Liver (tissue), 8 donors: ENCODE measurements at regions not wholly inside any gene's neighbourhood (a gene's known extent, or its start where the extent isn't known, plus 50 kb on each side); places are given as distances from the start of the nearest gene placed in this dataset.

Source experiments
- DNase-seq: peaks from one replicate; pipeline ENCODE4 v3.0.0-alpha.2; 2017; ENCODE audit warnings: low spot score
- H3K27ac ChIP-seq, 2 donors: one replicate each; pipeline ENCODE4 v1.7.0; 2013; ENCODE audit warnings: inconsistent platforms in 2 of 2, low read length in 2 of 2, control low read depth in 1 of 2, low read depth in 1 of 2, mild to moderate bottlenecking in 1 of 2
- H3K27me3 ChIP-seq, 4 donors: one replicate each; pipeline versions ENCODE4 v1.6.1 to v1.7.0; 2013; ENCODE audit warnings: low read length in 3 of 4, inconsistent platforms in 1 of 4, mild to moderate bottlenecking in 1 of 4, moderate library complexity in 1 of 4; ENCODE audit not compliant: control insufficient read depth in 4 of 4, insufficient read depth in 4 of 4
- H3K36me3 ChIP-seq, 4 donors: one replicate each; pipeline versions ENCODE4 v1.6.1 to v1.7.0; 2013; ENCODE audit warnings: low read length in 3 of 4, mild to moderate bottlenecking in 3 of 4, low read depth in 1 of 4, moderate library complexity in 1 of 4; ENCODE audit not compliant: control insufficient read depth in 4 of 4, insufficient read depth in 3 of 4
- H3K4me1 ChIP-seq, 4 donors: one replicate each; pipeline versions ENCODE4 v1.6.1 to v1.7.0; 2013; ENCODE audit warnings: low read length in 3 of 4, mild to moderate bottlenecking in 3 of 4, moderate library complexity in 1 of 4; ENCODE audit not compliant: control insufficient read depth in 4 of 4, insufficient read depth in 4 of 4
- H3K4me3 ChIP-seq, 3 donors: one replicate each; pipeline versions ENCODE4 v1.6.1 to v1.7.0; 2013; ENCODE audit warnings: low read length in 3 of 3, control low read depth in 1 of 3, low read depth in 1 of 3, mild to moderate bottlenecking in 1 of 3
- H3K9ac ChIP-seq, 2 donors: one replicate each; pipeline ENCODE4 v1.7.0; 2013; ENCODE audit warnings: low read length in 2 of 2, mild to moderate bottlenecking in 2 of 2, moderate library complexity in 2 of 2, control low read depth in 1 of 2, low read depth in 1 of 2
- H3K9me3 ChIP-seq, 4 donors: one replicate each; pipeline versions ENCODE4 v1.6.1 to v1.7.0; 2013; ENCODE audit warnings: low read length in 3 of 4; ENCODE audit not compliant: control insufficient read depth in 4 of 4
- EGR1 ChIP-seq, 2 donors: IDR thresholded peaks; 2 replicates each; pipeline ENCODE4 v1.6.1; 2016 to 2018; ENCODE audit warnings: antibody characterized with exemption in 2 of 2, low read depth in 2 of 2
- FOXA1 ChIP-seq: IDR thresholded peaks from 2 replicates; pipeline ENCODE4 v1.6.1; 2016; ENCODE audit warnings: antibody characterized with exemption
- FOXA2 ChIP-seq: IDR thresholded peaks from 2 replicates; pipeline ENCODE4 v1.6.1; 2016; ENCODE audit warnings: antibody characterized with exemption
- GABPA ChIP-seq, 2 donors: IDR thresholded peaks in 1 of 2; conservative IDR thresholded peaks in 1 of 2; 2 replicates each; pipeline ENCODE4 v1.6.1; 2016; ENCODE audit warnings: antibody characterized with exemption in 2 of 2, mild to moderate bottlenecking in 1 of 2, moderate library complexity in 1 of 2
- HNF4A ChIP-seq, 2 donors: conservative IDR thresholded peaks; 2 replicates each; pipeline ENCODE4 v1.6.1; 2016; ENCODE audit warnings: antibody characterized with exemption in 2 of 2, mild to moderate bottlenecking in 2 of 2
- HNF4G ChIP-seq: IDR thresholded peaks from 2 replicates; pipeline ENCODE4 v1.6.1; 2016; ENCODE audit warnings: antibody characterized with exemption
- JUND ChIP-seq, 2 donors: IDR thresholded peaks; 2 replicates each; pipeline ENCODE4 v1.6.1; 2016; ENCODE audit warnings: antibody characterized with exemption in 2 of 2
- NR2F2 ChIP-seq: IDR thresholded peaks from 2 replicates; pipeline ENCODE4 v1.6.1; 2016; ENCODE audit warnings: antibody characterized with exemption
- RAD21 ChIP-seq, 2 donors: IDR thresholded peaks; 2 replicates each; pipeline ENCODE4 v1.6.1; 2016; ENCODE audit warnings: antibody characterized with exemption in 2 of 2, mild to moderate bottlenecking in 2 of 2
- RXRA ChIP-seq, 2 donors: IDR thresholded peaks; 2 replicates each; pipeline ENCODE4 v1.6.1; 2017 to 2018; ENCODE audit warnings: antibody characterized with exemption in 2 of 2, mild to moderate bottlenecking in 1 of 2
- SP1 ChIP-seq: IDR thresholded peaks from 2 replicates; pipeline ENCODE4 v1.6.1; 2018; ENCODE audit warnings: antibody characterized with exemption, mild to moderate bottlenecking
- TAF1 ChIP-seq: conservative IDR thresholded peaks from 2 replicates; pipeline ENCODE4 v1.6.1; 2016; ENCODE audit warnings: antibody characterized with exemption, mild to moderate bottlenecking
- YY1 ChIP-seq: IDR thresholded peaks from 2 replicates; pipeline ENCODE4 v1.6.1; 2016; ENCODE audit warnings: antibody characterized with exemption, mild to moderate bottlenecking
- WGBS: extraction: QIAGEN DNeasy Blood & Tissue Kit; methylation state at CpG from one replicate; pipeline ENCODE4 v1.1.7; 2013; 5-methylcytosine and 5-hydroxymethylcytosine counted together
- TF ChIP-seq, protein P1 (sequence below): IDR thresholded peaks from 2 replicates; pipeline ENCODE4 v1.6.1; 2016; ENCODE audit warnings: antibody characterized with exemption
- TF ChIP-seq, protein P2 (sequence below): IDR thresholded peaks from 2 replicates; pipeline ENCODE4 v1.6.1; 2016; ENCODE audit warnings: antibody characterized with exemption, mild to moderate bottlenecking
- TF ChIP-seq, protein P3 (sequence below): IDR thresholded peaks from 2 replicates; pipeline ENCODE4 v1.6.1; 2016; ENCODE audit warnings: antibody characterized with exemption
- TF ChIP-seq, protein P4 (sequence below): fragments of 150-350 bp; IDR thresholded peaks from 2 replicates; pipeline ENCODE4 v1.5.1; 2017; ENCODE audit warnings: improper control_type of control experiment, low read depth, low read length; ENCODE audit not compliant: missing input control
- donor health status: healthy.
- donor health status: healthy.
- donor health status: healthy.
- donor health status: healthy.
- donor health status: healthy.

DNA sequence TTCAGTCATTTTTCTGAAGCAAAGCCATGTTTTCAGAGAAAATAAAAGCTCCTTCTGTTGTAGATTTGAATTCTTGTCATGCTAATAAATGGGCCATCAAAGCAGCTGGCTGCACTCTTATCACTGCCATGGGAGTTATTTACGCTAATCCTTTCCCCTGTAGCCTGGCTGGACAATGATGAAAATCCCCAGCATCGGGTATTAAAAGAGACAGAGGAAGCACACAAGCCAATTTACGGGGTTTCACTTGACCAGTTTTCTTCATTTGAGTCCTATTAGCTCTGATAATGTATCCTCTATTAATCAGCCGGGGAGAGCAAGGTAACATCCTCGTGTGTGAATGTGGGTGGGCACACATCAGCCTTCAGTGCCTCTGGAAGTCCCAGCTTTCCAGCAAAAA is 470.2 kb upstream of the API5 start:
- peaks cover 0 to under 1% (median 0%) of the 10 kb centered on the region in 4 donors for H3K9me3 ChIP-seq
- H3K4me3 ChIP-seq: no peak overlapping the region
- H3K27ac ChIP-seq: no peak overlapping the region
- H3K4me1 ChIP-seq: no peaks in the 10 kb centered on the region
- H3K36me3 ChIP-seq: no peaks in the 10 kb centered on the region
- WGBS: 47% methylated on average over 5 of the region's 5 CpGs
- TF ChIP-seq, protein P1, sequence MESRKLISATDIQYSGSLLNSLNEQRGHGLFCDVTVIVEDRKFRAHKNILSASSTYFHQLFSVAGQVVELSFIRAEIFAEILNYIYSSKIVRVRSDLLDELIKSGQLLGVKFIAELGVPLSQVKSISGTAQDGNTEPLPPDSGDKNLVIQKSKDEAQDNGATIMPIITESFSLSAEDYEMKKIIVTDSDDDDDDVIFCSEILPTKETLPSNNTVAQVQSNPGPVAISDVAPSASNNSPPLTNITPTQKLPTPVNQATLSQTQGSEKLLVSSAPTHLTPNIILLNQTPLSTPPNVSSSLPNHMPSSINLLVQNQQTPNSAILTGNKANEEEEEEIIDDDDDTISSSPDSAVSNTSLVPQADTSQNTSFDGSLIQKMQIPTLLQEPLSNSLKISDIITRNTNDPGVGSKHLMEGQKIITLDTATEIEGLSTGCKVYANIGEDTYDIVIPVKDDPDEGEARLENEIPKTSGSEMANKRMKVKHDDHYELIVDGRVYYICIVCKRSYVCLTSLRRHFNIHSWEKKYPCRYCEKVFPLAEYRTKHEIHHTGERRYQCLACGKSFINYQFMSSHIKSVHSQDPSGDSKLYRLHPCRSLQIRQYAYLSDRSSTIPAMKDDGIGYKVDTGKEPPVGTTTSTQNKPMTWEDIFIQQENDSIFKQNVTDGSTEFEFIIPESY: no peak
- TF ChIP-seq, protein P2, sequence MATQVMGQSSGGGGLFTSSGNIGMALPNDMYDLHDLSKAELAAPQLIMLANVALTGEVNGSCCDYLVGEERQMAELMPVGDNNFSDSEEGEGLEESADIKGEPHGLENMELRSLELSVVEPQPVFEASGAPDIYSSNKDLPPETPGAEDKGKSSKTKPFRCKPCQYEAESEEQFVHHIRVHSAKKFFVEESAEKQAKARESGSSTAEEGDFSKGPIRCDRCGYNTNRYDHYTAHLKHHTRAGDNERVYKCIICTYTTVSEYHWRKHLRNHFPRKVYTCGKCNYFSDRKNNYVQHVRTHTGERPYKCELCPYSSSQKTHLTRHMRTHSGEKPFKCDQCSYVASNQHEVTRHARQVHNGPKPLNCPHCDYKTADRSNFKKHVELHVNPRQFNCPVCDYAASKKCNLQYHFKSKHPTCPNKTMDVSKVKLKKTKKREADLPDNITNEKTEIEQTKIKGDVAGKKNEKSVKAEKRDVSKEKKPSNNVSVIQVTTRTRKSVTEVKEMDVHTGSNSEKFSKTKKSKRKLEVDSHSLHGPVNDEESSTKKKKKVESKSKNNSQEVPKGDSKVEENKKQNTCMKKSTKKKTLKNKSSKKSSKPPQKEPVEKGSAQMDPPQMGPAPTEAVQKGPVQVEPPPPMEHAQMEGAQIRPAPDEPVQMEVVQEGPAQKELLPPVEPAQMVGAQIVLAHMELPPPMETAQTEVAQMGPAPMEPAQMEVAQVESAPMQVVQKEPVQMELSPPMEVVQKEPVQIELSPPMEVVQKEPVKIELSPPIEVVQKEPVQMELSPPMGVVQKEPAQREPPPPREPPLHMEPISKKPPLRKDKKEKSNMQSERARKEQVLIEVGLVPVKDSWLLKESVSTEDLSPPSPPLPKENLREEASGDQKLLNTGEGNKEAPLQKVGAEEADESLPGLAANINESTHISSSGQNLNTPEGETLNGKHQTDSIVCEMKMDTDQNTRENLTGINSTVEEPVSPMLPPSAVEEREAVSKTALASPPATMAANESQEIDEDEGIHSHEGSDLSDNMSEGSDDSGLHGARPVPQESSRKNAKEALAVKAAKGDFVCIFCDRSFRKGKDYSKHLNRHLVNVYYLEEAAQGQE: no peak
- TF ChIP-seq FOXA1: no peak
- TF ChIP-seq RXRA (IDR thresholded peaks at IDR 0.05): no peak
- TF ChIP-seq, protein P3, sequence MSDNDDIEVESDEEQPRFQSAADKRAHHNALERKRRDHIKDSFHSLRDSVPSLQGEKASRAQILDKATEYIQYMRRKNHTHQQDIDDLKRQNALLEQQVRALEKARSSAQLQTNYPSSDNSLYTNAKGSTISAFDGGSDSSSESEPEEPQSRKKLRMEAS: no peak
- TF ChIP-seq YY1: no peak
- TF ChIP-seq TAF1: no peak
- no peak for TF ChIP-seq HNF4A (conservative IDR thresholded peaks at IDR 0.05)
- TF ChIP-seq GABPA (IDR thresholded peaks at IDR 0.05 in 1 of 2, conservative IDR thresholded peaks at IDR 0.05 in 1 of 2): no peak
- no peak for TF ChIP-seq RAD21 (IDR thresholded peaks at IDR 0.05)
- TF ChIP-seq, protein P4, sequence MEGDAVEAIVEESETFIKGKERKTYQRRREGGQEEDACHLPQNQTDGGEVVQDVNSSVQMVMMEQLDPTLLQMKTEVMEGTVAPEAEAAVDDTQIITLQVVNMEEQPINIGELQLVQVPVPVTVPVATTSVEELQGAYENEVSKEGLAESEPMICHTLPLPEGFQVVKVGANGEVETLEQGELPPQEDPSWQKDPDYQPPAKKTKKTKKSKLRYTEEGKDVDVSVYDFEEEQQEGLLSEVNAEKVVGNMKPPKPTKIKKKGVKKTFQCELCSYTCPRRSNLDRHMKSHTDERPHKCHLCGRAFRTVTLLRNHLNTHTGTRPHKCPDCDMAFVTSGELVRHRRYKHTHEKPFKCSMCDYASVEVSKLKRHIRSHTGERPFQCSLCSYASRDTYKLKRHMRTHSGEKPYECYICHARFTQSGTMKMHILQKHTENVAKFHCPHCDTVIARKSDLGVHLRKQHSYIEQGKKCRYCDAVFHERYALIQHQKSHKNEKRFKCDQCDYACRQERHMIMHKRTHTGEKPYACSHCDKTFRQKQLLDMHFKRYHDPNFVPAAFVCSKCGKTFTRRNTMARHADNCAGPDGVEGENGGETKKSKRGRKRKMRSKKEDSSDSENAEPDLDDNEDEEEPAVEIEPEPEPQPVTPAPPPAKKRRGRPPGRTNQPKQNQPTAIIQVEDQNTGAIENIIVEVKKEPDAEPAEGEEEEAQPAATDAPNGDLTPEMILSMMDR: no peak
- TF ChIP-seq HNF4G: no peak
- no peak for TF ChIP-seq NR2F2
- TF ChIP-seq FOXA2: no peak
- TF ChIP-seq JUND (IDR thresholded peaks at IDR 0.05): no peak
- TF ChIP-seq EGR1 (IDR thresholded peaks at IDR 0.05; ENCODE audit: low read depth in 2 of 2): no peak
- DNase-seq: no peak
- H3K27me3 ChIP-seq: no peaks in the 10 kb centered on the region
- H3K9ac ChIP-seq: no peak overlapping the region

DNA sequence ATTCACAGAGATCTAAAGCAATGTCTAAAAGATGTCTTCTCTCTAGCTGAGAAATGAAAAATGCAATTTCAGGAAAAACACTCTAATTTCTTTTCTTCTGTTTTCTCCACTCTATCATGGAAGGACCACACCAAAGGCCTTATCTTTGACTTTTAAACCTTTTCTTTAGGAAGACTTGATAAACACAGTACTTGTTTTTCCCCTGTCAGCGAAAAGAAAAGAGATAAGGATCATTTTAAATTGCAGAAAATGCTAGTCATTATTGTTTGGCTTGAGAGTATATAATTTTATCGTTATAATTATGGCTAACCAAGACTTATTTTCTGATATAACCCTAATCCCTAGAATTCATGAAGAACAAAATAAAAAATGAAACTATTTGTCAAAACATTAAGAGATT is 462.4 kb upstream of the API5 start:
- H3K27me3 ChIP-seq: peaks cover 0 to 5% (median 2%) of the 10 kb centered on the region in 4 donors
- TF ChIP-seq SP1 (no peak), YY1 (no peak)
- no peak for DNase-seq
- no peaks in the 10 kb centered on the region for H3K36me3 ChIP-seq
- no peak overlapping the region for H3K4me3 ChIP-seq
- no peak overlapping the region for H3K9ac ChIP-seq
- H3K4me1 ChIP-seq: no peaks in the 10 kb centered on the region
- 44% methylated on average over 2 of the region's 2 CpGs for WGBS
- H3K27ac ChIP-seq: no peak overlapping the region
- peaks cover 0 to 3% (median 0%) of the 10 kb centered on the region in 4 donors for H3K9me3 ChIP-seq
